Fibroblast of peridontal ligament (primary cell): ENCODE measurements at regions not wholly inside any gene's neighbourhood (a gene's known extent, or its start where the extent isn't known, plus 50 kb on each side); places are given as distances from the start of the nearest gene placed in this dataset.
A peak's percentile ranks its signal among the peaks of the same experiment; 100 is the strongest.
"Not testable (repeated sequence)": the region's sequence is repeated elsewhere in the genome, so short reads cannot be mapped to it uniquely, and the experiment has no call there.

Experiments used
- DNase-seq: peaks from one replicate; pipeline ENCODE4 v3.0.0-alpha.2; 2010; ENCODE audit errors: extremely low read depth

- peak; percentile 85 for DNase-seq
Observed at GRCh38 chr11:122202951-122203456, 87.0 kb upstream of the BLID start.

DNA sequence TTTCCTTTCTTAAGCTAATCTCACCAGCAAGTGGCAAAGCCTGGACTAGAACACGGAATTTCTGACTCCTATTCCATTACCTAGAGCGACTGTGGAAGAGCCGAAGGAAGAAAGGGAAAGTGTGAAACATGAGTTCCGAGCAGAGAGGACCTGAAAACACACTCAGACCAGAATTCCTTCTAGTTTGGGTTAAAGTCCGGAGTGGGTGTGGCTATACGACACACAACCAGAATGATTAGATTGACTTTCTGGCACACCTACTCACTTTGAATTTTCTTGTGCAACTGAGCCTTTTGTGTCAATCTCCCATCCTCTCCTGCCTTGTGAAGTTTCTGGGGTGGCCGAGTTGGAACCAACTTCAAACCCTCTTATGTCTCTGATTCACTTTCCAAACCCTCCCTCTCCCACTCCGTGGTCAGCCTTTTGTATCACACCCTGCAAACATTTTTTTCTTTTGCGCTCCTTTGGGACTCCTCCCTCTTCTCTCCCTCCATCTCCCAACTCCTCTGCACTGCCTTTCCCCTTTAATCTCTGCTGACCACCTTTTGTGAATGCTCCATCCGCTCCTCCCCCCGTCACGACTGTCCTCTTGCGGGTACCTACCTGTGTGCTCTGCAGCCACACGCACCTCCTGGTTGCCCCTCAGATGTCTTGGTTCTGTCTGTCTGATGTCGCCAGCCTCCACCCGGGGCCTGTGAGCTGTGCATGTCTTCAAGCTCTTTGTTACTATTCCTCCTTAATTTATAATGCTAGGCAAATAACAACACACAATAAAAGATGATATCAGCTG is 86.3 kb upstream of the BLID start:
- DNase-seq, result peak; percentile 91

GRCh38 chr11:122201106-122201505 is 85.1 kb upstream of the BLID start:
- no peak for DNase-seq

- DNase-seq, result no peak
Observed at GRCh38 chr11:122199661-122200060, 83.6 kb upstream of the BLID start.

DNA sequence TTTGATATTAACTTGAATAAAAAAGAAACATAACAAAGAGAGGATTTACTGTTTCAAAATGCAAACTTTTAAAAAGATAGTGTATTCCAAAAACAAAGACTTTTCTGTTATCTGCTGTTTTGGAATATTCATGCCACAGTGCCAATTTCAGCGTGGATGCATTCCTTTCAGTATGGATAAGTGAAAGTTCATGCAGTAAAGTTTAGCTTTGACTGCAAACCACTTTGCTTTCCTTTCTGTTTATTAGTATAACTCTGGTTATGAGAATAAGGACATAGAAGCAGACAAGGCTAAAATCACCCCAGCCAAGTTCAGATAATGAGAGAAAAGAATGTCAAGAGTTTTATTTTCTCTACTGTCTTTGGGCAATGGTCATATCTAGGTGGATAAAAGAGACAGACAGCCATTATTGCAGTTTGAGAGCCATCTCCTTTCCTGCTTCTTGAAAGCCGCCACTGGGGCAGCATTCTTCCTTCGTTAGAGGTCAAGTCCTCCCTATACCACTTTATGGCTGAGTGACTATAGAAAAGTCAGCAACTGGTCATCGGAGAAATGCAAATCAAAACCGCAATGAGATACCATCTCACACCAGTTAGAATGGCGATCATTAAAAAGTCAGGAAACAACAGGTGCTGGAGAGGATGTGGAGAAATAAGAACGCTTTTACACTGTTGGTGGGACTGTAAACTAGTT is 82.4 kb upstream of the BLID start:
- DNase-seq, result peak; percentile 62

GRCh38 chr11:122197066-122197987 is 81.3 kb upstream of the BLID start:
- DNase-seq, result peak; percentile 99

DNA sequence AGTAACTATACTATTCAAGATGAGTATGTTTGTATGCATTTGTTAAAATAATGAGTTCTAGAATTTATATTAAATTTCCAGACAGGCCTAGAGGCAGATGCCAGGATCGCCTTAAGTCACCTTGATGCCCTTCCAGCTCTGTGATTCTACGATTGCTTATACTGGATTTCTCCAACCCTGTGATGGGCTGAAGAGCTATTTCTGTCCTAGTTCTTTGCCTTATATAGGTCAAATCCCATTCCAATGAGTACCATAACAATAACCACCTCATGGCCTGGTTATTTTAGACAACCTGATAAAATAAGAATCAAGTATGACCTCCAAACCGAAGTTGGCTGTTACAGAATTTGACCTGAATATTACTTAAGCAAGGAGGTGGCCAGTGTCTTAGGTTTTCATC is 79.8 kb upstream of the BLID start:
- no peak for DNase-seq

- not testable (repeated sequence) for DNase-seq
Observed at GRCh38 chr11:122193881-122194480, 78.0 kb upstream of the BLID start.

GRCh38 chr11:122193457-122193856 is 77.4 kb upstream of the BLID start:
- DNase-seq, result no peak

DNA sequence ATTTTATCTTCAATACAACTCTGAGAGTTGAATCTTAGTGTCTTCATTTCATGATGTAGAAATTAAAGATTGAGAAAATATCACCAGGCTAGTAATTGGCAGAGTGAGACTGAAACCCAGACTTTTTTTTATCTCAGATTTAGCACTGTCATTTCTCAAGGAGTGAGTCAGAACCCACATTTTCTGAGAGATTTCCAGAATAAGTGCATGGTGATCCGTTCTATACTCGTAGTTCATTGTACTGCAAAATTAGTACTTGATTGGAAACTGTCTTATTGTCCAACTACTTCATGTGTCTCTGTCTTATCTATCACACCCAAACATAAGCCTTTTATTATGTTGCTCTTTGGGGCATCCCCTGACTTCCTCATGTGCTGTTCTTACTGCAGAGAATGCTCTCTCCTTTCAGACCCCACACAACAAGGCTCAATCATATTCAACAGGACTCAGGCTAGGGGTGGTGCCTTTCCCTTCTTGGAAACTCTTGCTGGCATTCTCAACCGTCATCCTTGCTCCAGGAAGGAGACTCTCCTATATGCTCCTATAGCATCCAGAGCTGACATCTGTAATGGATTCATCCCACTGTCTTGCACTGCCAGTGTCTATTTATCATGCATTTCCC is 76.7 kb upstream of the BLID start:
- DNase-seq, result peak; percentile 71

GRCh38 chr11:122190768-122191167 is 74.8 kb upstream of the BLID start:
- no peak for DNase-seq

DNA sequence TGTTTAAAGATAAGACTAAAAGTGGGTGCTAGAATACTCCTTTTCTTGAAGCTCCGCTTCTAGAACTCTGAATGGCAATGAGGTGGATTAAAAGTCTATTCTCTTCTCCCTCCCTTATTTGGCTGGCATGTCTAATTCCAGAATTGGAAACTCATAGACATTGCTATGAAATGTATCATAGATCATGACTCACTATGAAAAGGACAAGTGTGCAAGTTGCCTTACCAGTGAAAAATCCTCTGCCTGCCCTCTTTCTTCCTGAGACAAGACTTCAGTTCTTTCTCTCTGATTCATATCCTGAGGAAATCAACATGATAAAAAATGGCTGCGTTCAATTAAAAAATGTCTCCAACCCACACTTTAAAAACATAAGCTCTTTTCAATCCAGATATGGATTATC is 73.2 kb upstream of the BLID start:
- DNase-seq, result peak; percentile 97

GRCh38 chr11:122187373-122188165 is 71.6 kb upstream of the BLID start:
- DNase-seq, result no peak

GRCh38 chr11:122186439-122187080 is 70.5 kb upstream of the BLID start:
- peak; percentile 100 for DNase-seq

DNA sequence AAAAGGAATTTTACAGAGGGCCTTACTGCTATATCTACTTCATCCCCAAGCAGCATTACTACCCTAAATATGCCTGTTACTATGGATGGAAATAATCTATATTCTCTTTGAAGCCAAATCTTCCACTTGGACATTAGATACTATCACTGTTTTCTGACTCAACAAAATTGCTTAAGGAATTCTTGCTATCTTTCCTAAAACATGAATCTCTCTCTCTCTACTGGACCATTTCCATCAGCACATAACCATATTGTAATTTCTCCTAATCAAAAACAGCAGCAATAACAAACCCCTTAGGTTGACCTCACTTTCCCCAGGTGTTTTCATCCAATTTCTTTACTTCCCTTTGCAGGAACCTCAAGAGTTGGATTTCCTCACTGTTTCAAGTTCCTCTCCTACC is 67.9 kb upstream of the BLID start:
- DNase-seq, result peak; percentile 39

DNA sequence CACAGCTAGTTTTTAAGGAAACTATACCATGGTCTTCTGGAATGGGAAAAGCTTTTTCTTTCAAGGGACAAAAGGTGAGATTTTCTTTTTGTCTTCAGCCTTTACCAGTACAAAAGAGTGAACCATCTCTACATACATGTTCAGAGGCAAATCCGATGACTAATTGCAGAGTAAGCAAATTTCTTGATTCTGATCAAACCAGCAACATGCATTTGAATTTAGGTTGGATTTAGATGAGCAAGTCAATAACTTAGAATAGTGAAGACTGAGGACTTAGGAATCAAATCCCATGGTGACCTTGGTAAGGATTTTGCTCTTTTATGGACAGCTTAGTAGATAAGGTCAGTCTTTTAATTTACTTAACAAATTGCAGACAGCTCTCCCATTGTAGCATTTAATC is 65.9 kb upstream of the BLID start:
- no peak for DNase-seq

DNA sequence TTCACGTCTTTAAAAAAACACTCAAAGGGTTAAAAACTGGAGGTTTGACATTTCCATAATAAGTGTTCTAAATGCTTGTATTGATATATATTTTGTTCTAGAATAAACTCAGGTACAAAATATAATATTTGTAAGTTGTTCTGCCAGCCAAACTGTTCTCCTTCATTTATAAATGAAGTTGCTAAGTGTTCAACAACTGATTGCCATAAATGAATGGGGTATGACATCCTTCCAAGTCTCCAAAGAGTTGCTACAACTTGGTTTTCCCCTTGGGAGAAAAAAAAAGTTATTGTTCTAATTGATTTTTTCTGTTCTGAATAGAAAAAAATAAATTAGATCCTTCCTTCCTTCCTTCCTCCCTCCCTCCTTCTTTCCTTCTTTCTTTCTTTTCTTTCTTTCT is 65.4 kb upstream of the BLID start:
- DNase-seq, result no peak

DNA sequence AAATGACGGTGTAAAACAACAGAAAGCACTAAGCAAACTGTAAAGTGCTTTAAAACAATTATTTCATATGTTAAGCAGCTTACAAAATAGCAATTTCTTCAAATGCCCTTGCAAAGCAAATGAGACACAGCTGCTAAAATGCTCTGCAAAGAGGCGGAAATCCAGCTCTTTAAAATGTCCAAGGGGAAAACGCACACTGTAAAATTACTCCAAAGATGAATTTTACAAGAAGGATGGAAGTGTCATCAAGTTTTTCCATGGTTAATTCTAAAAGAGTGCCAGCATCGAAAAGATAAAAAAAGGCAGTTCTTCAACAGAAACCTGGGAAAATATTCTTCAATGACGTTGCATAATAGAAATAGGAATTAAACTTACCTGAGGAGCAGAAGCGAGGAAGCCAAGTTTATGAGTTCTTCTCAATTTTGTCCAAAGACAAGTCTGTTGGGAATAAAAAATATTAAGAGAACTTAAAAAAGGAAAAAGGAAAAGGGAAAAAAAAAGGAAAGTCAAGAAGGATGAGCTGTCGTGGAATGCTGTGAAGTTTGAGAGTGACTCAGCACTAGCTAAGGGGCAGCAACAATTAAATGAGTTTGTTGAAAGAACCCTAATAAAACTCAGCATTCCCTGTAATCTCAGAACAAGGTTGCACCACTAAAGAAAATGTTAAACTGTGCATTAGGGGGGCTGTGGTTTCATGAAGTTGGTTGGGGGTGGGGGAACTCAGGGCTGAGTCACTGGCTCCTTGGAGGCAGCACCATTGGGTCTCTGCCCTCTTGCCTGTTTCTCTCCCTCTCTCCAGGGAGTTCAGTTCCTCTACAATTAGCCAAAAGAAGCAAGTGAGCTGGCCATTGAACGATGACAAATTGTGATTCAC is 64.2 kb upstream of the BLID start:
- peak; percentile 95 for DNase-seq

- DNase-seq, result peak; percentile 44
Observed at GRCh38 chr11:122178795-122179194, 62.8 kb upstream of the BLID start.
